ENCODE measurements at regions not wholly inside any gene's neighbourhood (a gene's known extent, or its start where the extent isn't known, plus 50 kb on each side); places are given as distances from the start of the nearest gene placed in this dataset.
"Not testable (repeated sequence)": the region's sequence is repeated elsewhere in the genome, so short reads cannot be mapped to it uniquely, and the experiment has no call there.

DNA sequence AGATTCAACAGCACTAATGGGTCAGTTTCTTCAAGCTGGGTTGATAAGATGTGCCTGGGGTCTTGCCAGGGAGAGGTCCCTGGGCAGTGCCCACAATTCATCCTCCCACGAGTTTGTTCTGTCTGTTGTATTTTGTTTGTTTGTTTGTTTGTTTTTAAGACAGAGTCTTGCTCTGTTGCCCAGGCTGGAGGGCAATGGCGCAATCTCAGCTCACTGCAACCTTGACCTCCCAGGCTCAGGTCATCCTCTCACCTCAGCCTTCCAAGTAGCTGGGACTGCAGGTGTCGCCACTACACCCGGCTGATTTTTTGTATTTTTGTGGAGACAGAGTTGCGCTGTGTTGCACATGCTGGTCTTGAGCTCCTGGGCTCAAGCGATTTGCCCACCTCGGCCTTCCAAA lies 120.1 kb downstream of the NUFIP1 start:
- no peak for TF ChIP-seq POLR2A (IDR thresholded peaks at IDR 0.05)
- TF ChIP-seq, protein P1, sequence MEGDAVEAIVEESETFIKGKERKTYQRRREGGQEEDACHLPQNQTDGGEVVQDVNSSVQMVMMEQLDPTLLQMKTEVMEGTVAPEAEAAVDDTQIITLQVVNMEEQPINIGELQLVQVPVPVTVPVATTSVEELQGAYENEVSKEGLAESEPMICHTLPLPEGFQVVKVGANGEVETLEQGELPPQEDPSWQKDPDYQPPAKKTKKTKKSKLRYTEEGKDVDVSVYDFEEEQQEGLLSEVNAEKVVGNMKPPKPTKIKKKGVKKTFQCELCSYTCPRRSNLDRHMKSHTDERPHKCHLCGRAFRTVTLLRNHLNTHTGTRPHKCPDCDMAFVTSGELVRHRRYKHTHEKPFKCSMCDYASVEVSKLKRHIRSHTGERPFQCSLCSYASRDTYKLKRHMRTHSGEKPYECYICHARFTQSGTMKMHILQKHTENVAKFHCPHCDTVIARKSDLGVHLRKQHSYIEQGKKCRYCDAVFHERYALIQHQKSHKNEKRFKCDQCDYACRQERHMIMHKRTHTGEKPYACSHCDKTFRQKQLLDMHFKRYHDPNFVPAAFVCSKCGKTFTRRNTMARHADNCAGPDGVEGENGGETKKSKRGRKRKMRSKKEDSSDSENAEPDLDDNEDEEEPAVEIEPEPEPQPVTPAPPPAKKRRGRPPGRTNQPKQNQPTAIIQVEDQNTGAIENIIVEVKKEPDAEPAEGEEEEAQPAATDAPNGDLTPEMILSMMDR (IDR thresholded peaks at IDR 0.05), result no peak
- H3K4me1 ChIP-seq, result peaks cover 5 to 6% of the 10 kb centered on the region in 2 donors
- intact Hi-C loops (cut with DNase I), result no loop called here
- no peak overlapping the region for H3K27ac ChIP-seq
- H3K9me3 ChIP-seq, result no peaks in the 10 kb centered on the region
- no peaks in the 10 kb centered on the region for H3K27me3 ChIP-seq
- DNase-seq, result no peak
- H3K4me3 ChIP-seq (replicated peaks in 1 of 3), result no peak overlapping the region
- WGBS, 2 donors, result 79 to 92% methylated on average over 7 of the region's 7 CpGs
- H3K36me3 ChIP-seq, result no peaks in the 10 kb centered on the region

DNA sequence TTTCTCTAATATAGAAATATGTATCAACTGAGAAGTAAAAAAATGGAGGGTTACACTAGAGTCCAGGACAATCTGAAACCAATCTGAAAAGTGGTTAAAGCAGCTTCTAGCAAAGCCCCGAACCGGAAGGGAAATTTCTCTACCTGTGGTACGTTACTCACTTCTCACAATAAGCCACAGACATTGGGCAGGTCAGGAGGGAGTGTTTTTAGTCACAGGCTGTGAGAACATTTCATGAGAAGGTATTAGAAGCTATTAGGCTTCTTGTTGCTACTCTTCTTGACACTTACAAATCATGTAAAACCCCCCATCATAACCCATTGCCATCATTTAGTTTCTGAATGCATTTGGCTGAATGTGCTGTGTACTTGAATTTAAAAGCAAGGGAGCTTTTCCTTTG lies 120.9 kb downstream of the NUFIP1 start:
- no peak overlapping the region for H3K4me3 ChIP-seq (replicated peaks in 1 of 3)
- H3K36me3 ChIP-seq, result no peaks in the 10 kb centered on the region
- peaks cover 5 to 6% of the 10 kb centered on the region in 2 donors for H3K4me1 ChIP-seq
- no peak overlapping the region for H3K27ac ChIP-seq
- no peak for DNase-seq
- intact Hi-C loops (cut with DNase I), result no loop called here
- H3K27me3 ChIP-seq, result no peaks in the 10 kb centered on the region
- 83 to 90% methylated on average over 3 of the region's 3 CpGs for WGBS, 2 donors
- no peaks in the 10 kb centered on the region for H3K9me3 ChIP-seq
- TF ChIP-seq, protein P1 (IDR thresholded peaks at IDR 0.05), result no peak
- TF ChIP-seq POLR2A (IDR thresholded peaks at IDR 0.05), result no peak

DNA sequence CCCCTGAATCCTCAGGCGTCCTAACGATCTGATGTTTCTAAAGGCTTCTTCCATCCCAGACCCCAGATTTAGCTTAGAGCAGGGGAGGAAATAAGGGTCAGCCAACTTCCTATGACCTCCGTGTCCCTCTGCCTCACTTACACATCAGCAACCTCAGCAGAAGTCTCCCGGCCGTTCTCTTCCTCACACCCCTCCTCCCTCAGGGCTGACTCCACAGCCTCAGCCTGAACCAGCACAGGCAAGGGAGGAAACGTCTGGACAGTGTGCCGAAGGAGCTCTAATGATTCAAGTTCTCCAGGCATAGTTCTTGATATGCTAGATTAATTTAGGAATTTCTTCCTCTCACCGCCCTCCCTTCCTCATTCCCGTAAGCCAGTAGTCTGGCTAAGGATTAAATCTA lies 121.4 kb downstream of the NUFIP1 start:
- TF ChIP-seq, protein P1 (IDR thresholded peaks at IDR 0.05), result no peak
- TF ChIP-seq POLR2A (IDR thresholded peaks at IDR 0.05), result no peak
- Histone ChIP-seq H3K9me3 (no peaks in the 10 kb centered on the region), H3K27ac (no peak overlapping the region), H3K27me3 (no peaks in the 10 kb centered on the region), H3K36me3 (no peaks in the 10 kb centered on the region), H3K4me3 (replicated peaks in 1 of 3) (no peak overlapping the region), H3K4me1 (peaks cover 5 to 6% of the 10 kb centered on the region in 2 donors)
- 75 to 83% methylated on average over 9 of the region's 9 CpGs for WGBS, 2 donors
- DNase-seq, result no peak
- intact Hi-C loops (cut with DNase I), result no loop called here

DNA sequence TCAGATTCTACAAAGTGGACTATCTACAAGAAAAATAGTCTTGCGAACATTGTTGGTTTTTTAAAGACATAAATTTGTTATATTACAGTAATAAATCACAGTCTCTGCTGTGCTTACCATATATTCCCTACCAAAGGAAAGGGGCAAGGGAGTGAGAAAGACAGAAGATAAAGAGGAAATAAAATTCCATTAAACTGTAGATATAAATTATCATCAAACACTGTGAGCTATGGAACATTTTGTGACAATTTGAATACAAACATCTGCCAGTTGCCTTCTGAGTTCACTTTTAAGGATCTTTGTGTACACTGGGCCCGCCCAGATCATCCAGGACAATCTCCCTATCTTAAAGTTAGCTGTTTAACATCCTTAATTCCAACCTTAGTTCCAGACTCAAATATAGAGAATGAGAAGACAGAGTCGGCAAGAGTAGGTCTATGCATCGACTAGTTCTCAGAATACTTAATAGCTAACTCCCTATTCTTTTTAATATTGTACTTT lies 122.8 kb downstream of the NUFIP1 start:
- Histone ChIP-seq H3K36me3 (no peaks in the 10 kb centered on the region), H3K4me3 (replicated peaks in 1 of 3) (no peak overlapping the region), H3K27ac (no peak overlapping the region), H3K4me1 (peaks cover 5 to 6% of the 10 kb centered on the region in 2 donors), H3K27me3 (no peaks in the 10 kb centered on the region), H3K9me3 (no peaks in the 10 kb centered on the region)
- 94 to 98% methylated on average over 4 of the region's 4 CpGs for WGBS, 2 donors
- intact Hi-C loops (cut with DNase I), result no loop called here
- TF ChIP-seq, protein P1 (IDR thresholded peaks at IDR 0.05), result no peak
- no peak for TF ChIP-seq POLR2A (IDR thresholded peaks at IDR 0.05)
- no peak for DNase-seq

DNA sequence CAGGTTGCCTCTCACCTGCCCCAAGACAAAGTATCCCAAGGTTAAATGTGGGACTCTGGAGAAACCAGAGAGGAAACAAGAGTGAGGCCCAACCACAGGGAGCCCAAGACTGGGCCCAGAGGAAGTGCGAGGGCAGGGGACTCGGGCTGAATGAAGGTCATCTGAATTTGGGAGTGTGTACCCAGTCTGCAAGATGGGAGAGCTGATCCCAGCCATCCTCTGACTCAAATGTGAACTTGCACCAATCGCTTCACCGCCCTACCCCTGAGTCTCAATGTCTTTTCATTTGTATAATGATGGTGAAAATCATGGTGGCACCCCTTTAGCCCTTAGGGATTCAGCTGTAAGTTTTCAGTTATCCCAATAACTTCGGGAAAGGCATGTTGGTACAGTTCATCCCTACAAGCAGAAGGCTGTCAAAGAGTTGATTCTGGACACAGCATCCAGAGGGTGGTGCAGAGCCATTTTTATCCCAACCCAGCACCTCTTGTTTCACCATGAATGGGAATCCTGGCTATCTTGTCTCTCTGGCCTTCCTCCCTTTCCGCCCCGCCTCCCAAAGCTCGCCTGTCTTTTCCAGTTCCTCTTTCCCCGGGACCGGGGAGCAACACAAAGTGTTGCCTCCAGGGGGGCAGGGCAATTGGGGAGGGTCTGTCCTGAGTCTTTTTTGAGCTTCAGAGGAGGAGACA lies 123.4 kb downstream of the NUFIP1 start:
- H3K27ac ChIP-seq, result no peak overlapping the region
- no peaks in the 10 kb centered on the region for H3K36me3 ChIP-seq
- no peaks in the 10 kb centered on the region for H3K9me3 ChIP-seq
- WGBS, 2 donors, result 84 to 89% methylated on average over 10 of the region's 10 CpGs
- no peak for DNase-seq
- H3K4me3 ChIP-seq (replicated peaks in 1 of 3), result no peak overlapping the region
- H3K27me3 ChIP-seq, result no peaks in the 10 kb centered on the region
- H3K4me1 ChIP-seq, result peaks cover 5 to 6% of the 10 kb centered on the region in 2 donors
- intact Hi-C loops (cut with DNase I), result no loop called here
- no peak for TF ChIP-seq POLR2A (IDR thresholded peaks at IDR 0.05)
- TF ChIP-seq, protein P1 (IDR thresholded peaks at IDR 0.05), result no peak

DNA sequence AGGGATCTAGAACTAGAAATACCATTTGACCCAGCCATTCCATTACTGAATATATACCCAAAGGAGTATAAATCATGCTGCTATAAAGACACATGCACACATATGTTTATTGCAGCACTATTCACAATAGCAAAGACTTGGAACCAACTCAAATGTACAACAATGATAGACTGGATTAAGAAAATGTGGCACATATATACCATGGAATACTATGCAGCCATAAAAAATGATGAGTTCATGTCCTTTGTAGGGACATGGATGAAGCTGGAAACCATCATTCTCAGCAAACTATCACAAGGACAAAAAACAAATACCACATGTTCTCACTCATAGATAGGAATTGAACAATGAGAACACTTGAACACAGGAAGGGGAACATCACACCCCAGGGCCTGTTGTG lies 125.6 kb downstream of the NUFIP1 start:
- H3K27me3 ChIP-seq; intact Hi-C loops (cut with DNase I); H3K4me1 ChIP-seq; H3K36me3 ChIP-seq; DNase-seq; H3K27ac ChIP-seq; H3K9me3 ChIP-seq; H3K4me3 ChIP-seq (replicated peaks in 1 of 3): not testable (repeated sequence)

All from thyroid gland (tissue), 4 donors.